NCI-H82 treated with DMSO at 0.1 percent for 48 hours (cell line): ENCODE measurements at regions not wholly inside any gene's neighbourhood (a gene's known extent, or its start where the extent isn't known, plus 50 kb on each side); places are given as distances from the start of the nearest gene placed in this dataset.
"Not testable (repeated sequence)": the region's sequence is repeated elsewhere in the genome, so short reads cannot be mapped to it uniquely, and the experiment has no call there.

Experiments
- DNase-seq: peaks from one replicate; lab custom pipeline; 2025; ENCODE audit not compliant: unreplicated experiment; lab: John Stamatoyannopoulos, UW

GRCh38 chr5:16987776-16988175 lies 51.7 kb upstream of the MYO10 start:
- DNase-seq, result no peak

DNA sequence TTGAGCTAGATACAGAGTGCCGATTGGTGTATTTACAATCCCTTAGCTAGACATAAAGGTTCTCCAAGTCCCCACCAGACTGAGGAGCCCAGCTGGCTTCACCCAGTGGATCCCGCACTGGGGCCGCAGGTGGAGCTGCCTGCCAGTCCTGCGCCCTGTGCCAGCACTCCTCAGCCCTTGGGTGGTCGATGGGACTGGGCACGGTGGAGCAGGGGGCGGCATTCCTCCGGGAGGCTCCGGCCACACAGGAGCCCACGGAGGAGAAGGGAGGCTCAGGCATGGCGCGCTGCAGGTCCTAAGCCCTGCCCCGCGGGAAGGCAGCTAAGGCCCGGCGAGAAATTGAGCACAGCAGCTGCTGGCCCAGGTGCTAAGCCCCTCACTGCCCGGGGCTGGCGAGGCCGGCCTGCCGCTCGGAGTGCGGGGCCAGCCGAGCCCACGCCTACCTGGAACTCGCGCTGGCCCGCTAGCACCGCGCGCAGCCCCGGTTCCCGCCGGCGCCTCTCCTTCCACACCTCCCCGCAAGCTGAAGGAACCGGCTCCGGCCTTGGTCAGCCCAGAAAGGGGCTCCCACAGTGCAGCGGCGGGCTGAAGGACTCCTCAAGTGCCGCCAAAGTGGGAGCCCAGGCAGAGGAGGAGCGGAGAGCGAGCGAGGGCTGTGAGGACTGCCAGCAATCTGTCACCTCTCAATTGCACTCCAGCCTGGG lies 54.9 kb upstream of the MYO10 start:
- DNase-seq, result not testable (repeated sequence)

DNA sequence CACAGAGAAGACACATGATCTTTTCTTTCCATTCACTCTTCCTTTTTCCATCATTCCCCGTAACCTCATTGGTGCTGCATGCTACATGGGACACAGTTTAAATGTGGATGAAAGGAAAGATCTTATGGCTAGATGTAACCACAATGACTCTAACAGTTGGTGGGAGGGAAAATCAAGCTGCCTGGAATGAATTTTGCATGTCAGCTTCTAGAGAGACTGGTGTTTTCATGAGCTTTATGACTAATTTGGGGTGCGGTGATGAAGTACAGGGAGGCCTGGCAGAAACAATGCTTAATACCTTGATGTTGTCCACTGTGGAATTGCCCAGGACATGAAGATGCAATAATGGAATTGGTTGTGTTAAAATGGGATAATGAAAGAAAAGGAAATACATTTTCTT lies 55.9 kb upstream of the MYO10 start:
- DNase-seq, result no peak

DNA sequence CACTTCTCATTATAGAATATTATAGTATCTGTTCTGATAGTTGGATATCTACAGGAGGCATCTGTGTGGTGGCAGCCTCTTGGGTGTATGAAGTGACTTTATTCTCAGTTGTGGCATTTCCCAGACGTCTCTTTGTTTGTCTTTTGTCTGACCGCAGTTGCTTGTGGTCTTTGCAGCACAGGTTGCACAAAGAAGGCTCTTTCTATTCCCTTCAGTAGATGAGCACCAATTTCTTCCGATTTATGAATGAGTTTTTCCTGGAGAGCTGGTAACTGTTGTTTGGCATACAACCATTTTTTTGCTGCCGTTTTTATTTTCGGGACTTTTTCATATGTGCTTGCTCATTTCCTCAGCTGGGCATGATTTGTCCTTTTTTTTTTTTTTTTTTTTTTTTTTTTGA lies 56.4 kb upstream of the MYO10 start:
- DNase-seq, result no peak

GRCh38 chr5:16994565-16994964 lies 58.5 kb upstream of the MYO10 start:
- no peak for DNase-seq

DNA sequence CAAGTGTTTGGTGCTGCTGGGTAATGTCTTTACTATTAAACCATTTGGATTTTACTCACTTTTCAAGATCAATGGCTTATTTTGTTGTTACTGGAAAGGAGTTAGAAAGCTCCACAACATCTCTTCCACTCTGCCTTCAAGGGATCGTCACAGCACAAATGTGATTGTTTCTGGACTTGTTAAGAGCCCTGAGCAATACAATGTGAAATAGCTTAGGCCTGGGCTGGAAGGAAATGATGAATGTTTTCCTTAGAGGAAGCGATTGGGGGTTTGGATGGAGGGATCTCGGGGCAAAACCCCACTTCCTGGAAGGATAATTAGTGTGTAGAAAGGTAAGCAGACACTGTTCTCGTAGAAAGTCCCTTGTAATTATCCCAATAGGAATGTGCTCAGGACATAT lies 59.3 kb upstream of the MYO10 start:
- no peak for DNase-seq

DNA sequence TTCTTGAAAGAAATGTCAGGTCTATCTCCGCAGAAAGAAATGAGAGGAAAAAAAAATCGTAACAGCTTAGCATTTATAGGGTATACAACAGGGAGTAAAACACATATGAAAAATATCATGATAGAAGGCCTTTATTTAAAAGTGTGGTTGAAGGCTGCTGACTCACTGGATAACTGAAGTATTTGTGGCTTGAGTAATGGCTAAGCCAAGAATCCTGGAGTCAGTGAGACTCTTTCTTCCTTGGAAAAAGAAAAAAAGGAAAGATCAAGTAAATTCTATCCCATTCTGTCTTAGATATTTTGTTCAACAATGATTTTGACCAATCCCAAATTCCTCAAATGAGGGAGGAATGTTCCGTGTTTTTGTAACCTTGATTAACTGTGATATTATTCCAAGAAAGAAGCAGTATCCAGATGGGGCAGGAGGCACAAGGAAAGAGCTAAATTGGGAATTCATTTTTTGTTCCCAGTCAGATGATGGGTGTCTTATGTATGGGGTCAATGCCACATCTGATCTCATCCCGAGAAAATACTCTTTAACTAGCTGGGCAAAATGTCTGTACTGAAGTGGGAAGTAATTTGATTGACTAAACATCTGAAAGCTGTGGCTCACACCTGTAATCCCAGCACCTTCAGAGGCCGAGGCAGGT lies 64.3 kb upstream of the MYO10 start:
- no peak for DNase-seq

DNA sequence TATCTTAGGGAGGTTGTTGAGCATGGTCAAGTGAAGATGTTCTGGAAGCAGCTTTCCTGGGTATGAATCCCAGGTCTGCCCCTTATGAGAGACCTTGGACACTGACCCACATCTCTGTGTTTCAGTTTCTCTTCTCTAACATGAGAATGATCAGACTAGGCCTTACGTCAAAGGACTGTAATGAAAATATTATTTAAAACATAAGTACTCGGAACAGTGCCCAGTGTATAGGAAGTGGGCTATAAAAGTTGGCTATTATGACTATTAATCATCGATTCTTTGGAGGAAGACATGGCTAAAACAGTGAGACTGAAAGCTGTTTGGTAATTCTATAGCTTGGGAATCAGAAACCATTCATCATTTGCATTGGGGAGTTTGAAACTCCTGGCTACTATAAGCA lies 65.3 kb upstream of the MYO10 start:
- no peak for DNase-seq

- DNase-seq, result no peak
These were observed 68.5 kb upstream of the MYO10 start for GRCh38 chr5:17004441-17005106.

GRCh38 chr5:17005107-17005828 lies 69.2 kb upstream of the MYO10 start:
- no peak for DNase-seq

DNA sequence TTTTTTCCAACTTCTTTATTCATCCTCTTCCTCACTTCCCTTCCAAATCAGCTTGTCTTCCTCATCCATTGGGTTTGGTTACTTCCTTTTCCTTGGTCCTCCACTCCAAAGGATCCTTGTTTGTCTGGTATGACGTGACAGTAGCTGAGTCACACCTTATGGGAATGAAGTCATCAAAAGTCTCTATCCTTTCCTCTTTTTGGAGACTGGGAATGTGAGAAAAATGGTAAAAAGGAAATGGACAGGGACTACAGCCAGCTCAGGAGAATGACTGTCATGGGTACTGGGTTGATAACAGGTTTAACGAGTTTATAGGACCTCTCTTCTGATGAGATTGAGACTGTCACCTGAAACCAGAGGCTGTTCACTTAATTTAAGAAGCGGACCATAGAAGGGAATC lies 76.2 kb upstream of the MYO10 start:
- no peak for DNase-seq

GRCh38 chr5:17014686-17015085 lies 78.6 kb upstream of the MYO10 start:
- DNase-seq, result no peak

GRCh38 chr5:17018871-17019270 lies 82.8 kb upstream of the MYO10 start:
- no peak for DNase-seq

- DNase-seq, result no peak
These were observed 83.2 kb upstream of the MYO10 start for GRCh38 chr5:17019324-17019723.

DNA sequence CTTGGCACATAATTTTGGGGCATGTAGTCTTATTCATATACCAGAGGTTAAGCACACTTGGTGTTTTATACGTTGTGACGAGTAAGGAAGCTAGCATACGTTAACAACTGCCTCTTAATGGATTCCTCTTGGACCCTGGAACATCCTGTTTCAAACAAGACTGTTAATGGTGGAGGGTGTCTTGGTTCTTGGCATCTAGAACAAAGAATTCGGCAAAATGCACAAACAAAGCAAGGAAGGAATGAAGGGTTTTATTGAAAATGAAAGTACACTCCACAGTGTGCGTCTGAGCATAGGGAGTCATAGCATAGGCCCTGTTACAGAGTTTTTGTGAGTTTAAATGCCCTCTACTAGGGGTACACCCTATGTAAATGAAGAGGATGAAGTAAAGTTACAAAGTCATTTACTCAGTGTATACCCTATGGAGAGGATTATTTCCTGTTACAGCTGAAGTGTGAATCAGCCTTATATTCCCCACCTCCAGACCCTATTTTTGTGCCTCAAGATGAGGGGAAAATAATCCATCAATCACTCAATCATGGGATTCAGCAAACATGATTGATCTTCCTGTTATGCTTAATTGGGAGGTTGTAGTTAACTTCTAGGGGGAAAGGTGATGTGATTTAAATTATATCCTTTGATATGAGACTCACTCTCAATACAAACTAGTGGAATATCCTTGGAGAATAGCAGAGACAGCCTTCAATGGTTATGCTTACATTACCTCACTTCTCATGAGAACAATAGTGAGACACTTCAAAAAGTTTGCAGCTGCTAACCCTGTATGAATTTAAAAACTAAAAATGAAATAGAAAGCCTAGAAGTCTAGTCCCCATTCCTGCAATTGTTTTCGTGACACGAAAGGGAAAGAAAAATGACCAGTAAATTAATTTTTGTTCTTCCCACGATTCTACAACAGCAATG lies 84.9 kb upstream of the MYO10 start:
- no peak for DNase-seq

DNA sequence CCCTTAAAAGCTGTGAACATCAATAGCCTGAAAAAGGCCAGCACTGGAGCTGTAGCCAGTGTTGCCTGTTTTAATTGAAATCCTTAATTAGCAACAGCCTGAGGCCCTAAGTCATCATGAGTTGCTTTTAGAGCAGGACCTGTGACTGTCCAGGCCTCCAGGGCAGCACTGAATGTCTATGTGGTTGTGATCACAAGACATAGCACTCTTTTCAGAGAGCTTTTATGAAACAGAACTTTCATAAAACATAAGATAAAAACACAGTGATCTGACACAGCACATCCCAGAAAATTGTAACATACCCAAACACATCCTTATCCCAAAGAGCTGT lies 85.5 kb upstream of the MYO10 start:
- no peak for DNase-seq

DNA sequence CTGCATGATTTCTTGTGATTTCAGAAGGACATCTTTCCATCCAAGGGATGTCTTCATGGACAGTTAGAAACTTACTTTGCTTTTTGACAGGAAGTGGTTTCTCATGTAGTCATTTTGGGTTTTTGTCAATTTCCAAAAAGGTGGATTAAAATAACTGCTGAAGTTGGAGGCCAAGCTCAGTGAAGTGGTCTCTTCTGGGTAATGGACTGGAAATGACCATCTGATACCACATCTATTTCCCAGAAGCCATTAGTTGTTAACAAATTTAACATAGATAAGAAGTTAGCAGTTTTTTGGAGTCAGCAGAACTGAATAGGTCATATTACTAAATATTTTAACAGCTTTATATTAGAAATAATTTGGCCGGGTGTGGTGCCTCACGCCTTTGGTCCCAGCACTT lies 86.2 kb upstream of the MYO10 start:
- DNase-seq, result no peak

GRCh38 chr5:17024686-17025180 lies 88.6 kb upstream of the MYO10 start:
- no peak for DNase-seq

DNA sequence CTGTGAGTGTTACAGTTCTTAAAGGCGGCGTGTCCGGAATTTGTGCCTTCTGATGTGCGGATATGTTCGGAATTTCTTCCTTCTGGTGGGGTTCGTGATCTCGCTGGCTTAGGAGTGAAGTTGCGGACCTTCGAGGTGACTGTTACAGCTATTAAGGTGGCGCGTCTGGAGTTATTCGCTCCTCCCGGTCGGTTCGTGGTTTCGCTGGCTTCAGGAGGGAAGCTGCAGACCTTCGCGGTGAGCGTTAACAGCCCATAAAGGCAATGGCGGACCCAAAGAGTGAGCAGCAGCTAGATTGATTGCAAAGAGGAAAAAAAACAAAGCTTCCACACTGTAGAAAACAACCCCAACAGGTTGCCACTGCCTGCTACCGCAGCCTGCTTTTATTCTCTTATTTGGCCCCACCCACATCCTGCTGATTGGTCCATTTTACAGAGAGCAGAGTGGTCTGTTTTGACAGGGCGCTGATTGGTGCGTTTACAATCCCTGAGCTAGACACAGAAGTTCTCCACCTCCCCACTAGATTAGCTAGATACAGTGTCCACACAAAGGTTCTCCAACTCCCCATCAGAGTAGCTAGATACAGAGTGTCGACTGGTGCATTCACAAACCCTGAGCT lies 95.7 kb upstream of the MYO10 start:
- not testable (repeated sequence) for DNase-seq

DNA sequence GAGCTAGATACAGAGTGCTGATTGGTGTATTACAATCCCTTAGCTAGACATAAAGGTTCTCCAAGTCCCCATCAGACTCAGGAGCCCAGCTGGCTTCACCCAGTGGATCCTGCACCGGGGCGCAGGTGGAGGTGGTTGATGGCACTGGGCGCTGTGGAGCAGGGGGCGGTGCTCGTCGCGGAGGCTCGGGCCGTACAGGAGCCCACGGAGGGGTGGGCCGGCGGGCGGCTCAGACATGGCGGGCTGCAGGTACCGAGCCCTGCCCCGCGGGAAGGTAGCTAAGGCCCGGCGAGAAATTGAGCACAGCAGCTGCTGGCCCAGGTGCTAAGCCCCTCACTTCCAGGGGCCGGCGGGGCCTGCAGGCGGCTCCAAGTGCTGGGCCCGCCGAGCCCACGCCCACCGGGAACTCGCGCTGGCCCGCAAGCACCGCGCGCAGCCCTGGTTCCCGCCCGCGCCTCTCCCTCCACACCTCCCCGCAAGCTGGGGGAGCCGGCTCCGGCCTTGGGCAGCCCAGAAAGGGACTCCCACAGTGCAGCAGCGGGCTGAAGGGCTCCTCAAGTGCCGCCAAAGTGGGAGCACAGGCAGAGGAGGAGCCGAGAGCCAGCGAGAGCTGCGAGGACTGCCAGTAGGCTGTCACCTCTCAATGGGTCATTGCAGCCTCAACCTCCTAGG lies 96.4 kb upstream of the MYO10 start:
- DNase-seq, result not testable (repeated sequence)
